Parathyroid adenoma (tissue), 2 donors: ENCODE measurements at regions not wholly inside any gene's neighbourhood (a gene's known extent, or its start where the extent isn't known, plus 50 kb on each side); places are given as distances from the start of the nearest gene placed in this dataset.

Source experiments
- H2AFZ ChIP-seq: fragments of 300-600 bp; sonication (generic); one replicate; pipeline ENCODE4 v1.7.0; 2017; ENCODE audit warnings: antibody characterized with exemption, mild to moderate bottlenecking
- H3K27ac ChIP-seq: fragments of 300-600 bp; sonication (generic); one replicate; pipeline ENCODE4 v1.7.0; 2017
- H3K27me3 ChIP-seq: fragments of 300-600 bp; sonication (generic); one replicate; pipeline ENCODE4 v1.7.0; 2017; ENCODE audit warnings: low read length; ENCODE audit not compliant: control insufficient read depth, insufficient read depth
- H3K36me3 ChIP-seq: fragments of 300-600 bp; sonication (generic); one replicate; pipeline ENCODE4 v1.7.0; 2017; ENCODE audit warnings: low read length; ENCODE audit not compliant: control insufficient read depth, insufficient read depth
- H3K4me1 ChIP-seq: fragments of 300-600 bp; sonication (generic); one replicate; pipeline ENCODE4 v1.7.0; 2017; ENCODE audit warnings: control low read depth
- H3K4me2 ChIP-seq: fragments of 300-600 bp; sonication (generic); one replicate; pipeline ENCODE4 v1.7.0; 2017; ENCODE audit warnings: low read length
- H3K4me3 ChIP-seq: fragments of 300-600 bp; sonication (generic); one replicate; pipeline ENCODE4 v1.7.0; 2017; ENCODE audit warnings: low read depth, low read length
- H3K79me2 ChIP-seq: fragments of 300-600 bp; sonication (generic); one replicate; pipeline ENCODE4 v1.7.0; 2017; ENCODE audit warnings: control low read depth
- H3K9ac ChIP-seq: fragments of 300-600 bp; sonication (generic); one replicate; pipeline ENCODE4 v1.7.0; 2017; ENCODE audit warnings: mild to moderate bottlenecking
- H3K9me3 ChIP-seq: fragments of 300-600 bp; sonication (generic); one replicate; pipeline ENCODE4 v1.7.0; 2017; ENCODE audit warnings: low read length; ENCODE audit not compliant: control insufficient read depth
- TF ChIP-seq, protein P1 (sequence below): fragments of 300-600 bp; sonication (generic); IDR thresholded peaks from one replicate; pipeline ENCODE4 v1.7.0; 2017; ENCODE audit warnings: antibody characterized with exemption, mild to moderate bottlenecking
- donor health status: primary hyperparathyroidism.

DNA sequence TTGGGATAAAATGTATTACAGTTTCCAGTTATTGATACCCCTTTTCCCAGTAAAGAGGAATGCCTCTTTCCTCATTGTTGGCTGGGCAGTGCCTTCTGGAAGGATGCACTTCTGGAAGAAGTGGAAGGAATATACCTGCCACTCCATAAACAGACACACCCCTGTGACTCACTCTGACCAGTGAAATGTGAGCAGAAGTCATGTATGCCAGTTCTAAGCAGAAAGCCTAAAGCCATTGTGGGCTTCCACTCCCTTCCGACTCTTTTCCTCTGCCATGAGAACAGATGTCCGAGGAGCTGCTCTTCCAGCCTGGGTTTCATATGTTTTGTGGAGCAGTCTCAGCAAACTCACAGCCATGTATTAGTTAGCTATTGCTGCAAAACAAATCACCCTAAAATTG lies 166.1 kb upstream of the SERP2 start:
- H3K36me3 ChIP-seq, result no peaks in the 10 kb centered on the region
- H3K9ac ChIP-seq, result no peak overlapping the region
- H3K4me3 ChIP-seq, result no peak overlapping the region
- no peak overlapping the region for H3K27ac ChIP-seq
- H3K4me2 ChIP-seq, result no peak overlapping the region
- H3K27me3 ChIP-seq, result no peaks in the 10 kb centered on the region
- no peaks in the 10 kb centered on the region for H3K9me3 ChIP-seq
- no peak overlapping the region for H2AFZ ChIP-seq
- H3K4me1 ChIP-seq, result no peaks in the 10 kb centered on the region
- H3K79me2 ChIP-seq, result no peaks in the 10 kb centered on the region
- TF ChIP-seq, protein P1, sequence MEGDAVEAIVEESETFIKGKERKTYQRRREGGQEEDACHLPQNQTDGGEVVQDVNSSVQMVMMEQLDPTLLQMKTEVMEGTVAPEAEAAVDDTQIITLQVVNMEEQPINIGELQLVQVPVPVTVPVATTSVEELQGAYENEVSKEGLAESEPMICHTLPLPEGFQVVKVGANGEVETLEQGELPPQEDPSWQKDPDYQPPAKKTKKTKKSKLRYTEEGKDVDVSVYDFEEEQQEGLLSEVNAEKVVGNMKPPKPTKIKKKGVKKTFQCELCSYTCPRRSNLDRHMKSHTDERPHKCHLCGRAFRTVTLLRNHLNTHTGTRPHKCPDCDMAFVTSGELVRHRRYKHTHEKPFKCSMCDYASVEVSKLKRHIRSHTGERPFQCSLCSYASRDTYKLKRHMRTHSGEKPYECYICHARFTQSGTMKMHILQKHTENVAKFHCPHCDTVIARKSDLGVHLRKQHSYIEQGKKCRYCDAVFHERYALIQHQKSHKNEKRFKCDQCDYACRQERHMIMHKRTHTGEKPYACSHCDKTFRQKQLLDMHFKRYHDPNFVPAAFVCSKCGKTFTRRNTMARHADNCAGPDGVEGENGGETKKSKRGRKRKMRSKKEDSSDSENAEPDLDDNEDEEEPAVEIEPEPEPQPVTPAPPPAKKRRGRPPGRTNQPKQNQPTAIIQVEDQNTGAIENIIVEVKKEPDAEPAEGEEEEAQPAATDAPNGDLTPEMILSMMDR, result no peak

DNA sequence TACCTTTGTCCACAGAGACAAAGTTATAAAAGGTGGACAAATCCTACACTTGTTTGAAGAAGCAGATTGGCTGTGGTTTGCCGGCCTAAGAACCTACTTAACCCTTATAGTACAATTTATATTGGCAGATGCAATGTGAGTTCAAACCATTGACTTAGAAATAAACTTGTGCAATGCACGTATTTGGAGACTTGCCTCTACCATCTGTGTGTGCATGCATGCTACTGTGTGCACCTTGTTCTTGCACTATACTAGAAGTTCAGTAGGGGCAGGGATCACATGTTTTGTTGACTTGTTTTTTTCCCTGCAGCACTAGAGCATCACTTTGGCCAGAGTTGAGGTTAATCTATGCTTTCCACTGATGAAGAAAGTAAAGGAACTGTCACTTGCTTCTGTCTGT lies 163.1 kb upstream of the SERP2 start:
- no peaks in the 10 kb centered on the region for H3K36me3 ChIP-seq
- H3K79me2 ChIP-seq, result no peaks in the 10 kb centered on the region
- H3K27ac ChIP-seq, result no peak overlapping the region
- H3K9ac ChIP-seq, result no peak overlapping the region
- no peak overlapping the region for H2AFZ ChIP-seq
- no peaks in the 10 kb centered on the region for H3K9me3 ChIP-seq
- TF ChIP-seq, protein P1, result no peak
- no peaks in the 10 kb centered on the region for H3K27me3 ChIP-seq
- H3K4me3 ChIP-seq, result no peak overlapping the region
- H3K4me2 ChIP-seq, result no peak overlapping the region
- H3K4me1 ChIP-seq, result no peaks in the 10 kb centered on the region

DNA sequence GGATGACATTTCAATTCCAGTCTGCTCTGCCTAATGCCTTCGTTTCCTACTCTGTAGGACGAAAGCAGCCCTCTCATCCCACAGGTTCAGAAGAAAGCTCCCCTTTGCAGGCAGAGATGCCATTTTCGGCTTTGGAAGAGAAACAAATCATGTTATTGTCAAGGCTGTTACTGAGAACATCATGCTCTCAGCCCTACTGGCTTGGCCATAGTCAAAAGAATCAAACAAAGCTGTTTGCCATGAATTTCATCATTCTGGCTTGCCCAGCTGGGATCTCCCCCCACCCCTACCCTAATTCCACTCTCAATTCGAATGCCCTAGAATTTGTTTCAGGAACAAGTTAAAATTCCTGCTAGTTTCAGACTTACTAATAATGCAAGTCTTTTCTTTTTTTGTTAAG lies 162.3 kb upstream of the SERP2 start:
- Histone ChIP-seq H2AFZ (no peak overlapping the region), H3K4me1 (no peaks in the 10 kb centered on the region), H3K9ac (no peak overlapping the region), H3K27me3 (no peaks in the 10 kb centered on the region), H3K27ac (no peak overlapping the region), H3K79me2 (no peaks in the 10 kb centered on the region), H3K9me3 (no peaks in the 10 kb centered on the region), H3K4me3 (no peak overlapping the region), H3K36me3 (no peaks in the 10 kb centered on the region), H3K4me2 (no peak overlapping the region)
- TF ChIP-seq, protein P1, result no peak

DNA sequence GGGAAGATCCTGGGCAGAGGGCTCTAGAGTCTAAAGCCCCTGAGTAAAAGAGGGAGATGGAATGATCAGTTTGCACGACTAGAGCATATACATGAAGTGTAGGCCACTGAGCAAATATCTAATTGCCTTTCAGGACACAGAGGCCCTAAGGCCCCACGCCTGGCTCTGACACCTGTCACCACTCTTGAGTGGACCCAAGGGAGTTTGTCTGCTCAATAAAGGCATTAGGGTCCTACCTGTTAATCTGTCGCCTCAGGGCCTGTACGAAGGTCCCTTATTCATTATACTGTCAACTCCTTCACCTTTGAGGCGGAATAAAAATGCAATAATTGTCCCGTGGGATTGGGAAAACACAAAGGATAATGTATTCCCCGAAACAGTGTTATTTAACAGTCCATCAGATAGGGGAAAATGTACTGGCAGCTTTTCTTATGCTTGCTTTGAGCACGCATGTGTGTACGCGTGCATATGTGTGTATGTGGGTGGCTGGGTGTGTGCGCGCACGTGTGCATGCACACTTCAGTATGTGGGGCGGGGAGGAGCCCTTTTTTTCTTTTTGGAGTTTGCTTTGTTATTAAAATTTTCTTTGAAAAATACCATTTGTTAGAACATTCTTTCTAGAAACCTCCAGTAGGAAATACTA lies 161.8 kb upstream of the SERP2 start:
- Histone ChIP-seq H3K4me2 (no peak overlapping the region), H3K27ac (no peak overlapping the region), H2AFZ (no peak overlapping the region), H3K79me2 (no peaks in the 10 kb centered on the region), H3K9me3 (no peaks in the 10 kb centered on the region), H3K27me3 (no peaks in the 10 kb centered on the region), H3K36me3 (no peaks in the 10 kb centered on the region), H3K4me1 (no peaks in the 10 kb centered on the region), H3K9ac (no peak overlapping the region), H3K4me3 (no peak overlapping the region)
- TF ChIP-seq, protein P1, result no peak
